Neural cell (in vitro differentiated cells): ENCODE measurements at regions not wholly inside any gene's neighbourhood (a gene's known extent, or its start where the extent isn't known, plus 50 kb on each side); places are given as distances from the start of the nearest gene placed in this dataset.

Experiments
- H2AFZ ChIP-seq: fragments of 200-600, 300-800 bp; sonication (generic), shearing (Covaris generic); 2 replicates; pipeline ENCODE4 v1.6.0; 2014; ENCODE audit warnings: low read depth, mild to moderate bottlenecking, antibody characterized with exemption, low read length, moderate library complexity
- H3F3A ChIP-seq: fragments of 200-600 bp; shearing (Covaris generic); 2 replicates; pipeline ENCODE4 v1.6.1; 2016; ENCODE audit warnings: mild to moderate bottlenecking, moderate library complexity, mixed read lengths, antibody characterized with exemption, low read length; ENCODE audit not compliant: insufficient read depth, poor library complexity, severe bottlenecking
- H3K27ac ChIP-seq: fragments of 200-600, 300-800 bp; sonication (generic), shearing (Covaris generic); 2 replicates; pipeline ENCODE4 v1.5.1; 2014; ENCODE audit warnings: mild to moderate bottlenecking, low read length, moderate library complexity
- H3K27me3 ChIP-seq: fragments of 300-800, 200-600 bp; sonication (generic), shearing (Covaris generic); 2 replicates; pipeline ENCODE4 v1.6.0; 2014; ENCODE audit warnings: mild to moderate bottlenecking, low read depth, low read length, moderate library complexity; ENCODE audit not compliant: insufficient read depth
- H3K36me3 ChIP-seq: fragments of 300-800, 200-600 bp; sonication (generic), shearing (Covaris generic); 2 replicates; pipeline ENCODE4 v1.5.1; 2014; ENCODE audit warnings: mild to moderate bottlenecking, antibody characterized with exemption, low read length, moderate library complexity; ENCODE audit not compliant: insufficient read depth
- H3K4me2 ChIP-seq: fragments of 300-800, 200-600 bp; sonication (generic), shearing (Covaris generic); 2 replicates; pipeline ENCODE4 v1.6.0; 2014; ENCODE audit warnings: mild to moderate bottlenecking, low read length
- H3K4me3 ChIP-seq: fragments of 300-800, 200-600 bp; sonication (generic), shearing (Covaris generic); 2 replicates; pipeline ENCODE4 v1.5.1; 2014; ENCODE audit warnings: mild to moderate bottlenecking, low read length, moderate library complexity
- H3K79me2 ChIP-seq: fragments of 200-600 bp; shearing (Covaris generic); replicated peaks from 2 replicates; pipeline ENCODE4 v1.6.0; 2014; ENCODE audit warnings: mild to moderate bottlenecking, low read length, moderate library complexity; ENCODE audit not compliant: insufficient read depth
- H3K9ac ChIP-seq: fragments of 300-800, 200-600 bp; sonication (generic), shearing (Covaris generic); 2 replicates; pipeline ENCODE4 v1.6.1; 2016; ENCODE audit warnings: mild to moderate bottlenecking, low read length, mixed read lengths
- H3K9me2 ChIP-seq: fragments of 200-600 bp; shearing (Covaris generic); 2 replicates; pipeline ENCODE4 v1.6.1; 2016; ENCODE audit warnings: mild to moderate bottlenecking, low read length, mixed read lengths; ENCODE audit not compliant: insufficient read depth
- H3K9me3 ChIP-seq: fragments of 200-600, 300-800 bp; sonication (generic), shearing (Covaris generic); 2 replicates; pipeline ENCODE4 v1.6.1; 2016; ENCODE audit warnings: mild to moderate bottlenecking, mixed run types, low read length, moderate library complexity, mixed read lengths
- H4K20me1 ChIP-seq: fragments of 200-600 bp; shearing (Covaris generic); 2 replicates; pipeline ENCODE4 v1.6.1; 2016; ENCODE audit warnings: mild to moderate bottlenecking, mixed run types; ENCODE audit not compliant: insufficient read depth
- POLR2AphosphoS5 ChIP-seq: IDR thresholded peaks from 2 replicates; pipeline ENCODE4 v1.6.1; 2012
- RAD21 ChIP-seq: fragments of 450-650 bp; conservative IDR thresholded peaks from 2 replicates; pipeline ENCODE4 v1.6.1; 2014; ENCODE audit warnings: antibody characterized with exemption, mild to moderate bottlenecking, moderate library complexity
- TAF1 ChIP-seq: IDR thresholded peaks from 2 replicates; pipeline ENCODE4 v1.6.1; 2012; ENCODE audit warnings: low read depth
- TF ChIP-seq, protein P1 (sequence below): fragments of 450-650 bp; IDR thresholded peaks from 2 replicates; pipeline ENCODE4 v1.5.1; 2014; ENCODE audit warnings: antibody characterized with exemption, mild to moderate bottlenecking, moderate library complexity; ENCODE audit not compliant: poor library complexity, severe bottlenecking
- TF ChIP-seq, protein P2 (sequence below): IDR thresholded peaks from 2 replicates; pipeline ENCODE4 v1.6.1; 2012; ENCODE audit warnings: borderline replicate concordance

DNA sequence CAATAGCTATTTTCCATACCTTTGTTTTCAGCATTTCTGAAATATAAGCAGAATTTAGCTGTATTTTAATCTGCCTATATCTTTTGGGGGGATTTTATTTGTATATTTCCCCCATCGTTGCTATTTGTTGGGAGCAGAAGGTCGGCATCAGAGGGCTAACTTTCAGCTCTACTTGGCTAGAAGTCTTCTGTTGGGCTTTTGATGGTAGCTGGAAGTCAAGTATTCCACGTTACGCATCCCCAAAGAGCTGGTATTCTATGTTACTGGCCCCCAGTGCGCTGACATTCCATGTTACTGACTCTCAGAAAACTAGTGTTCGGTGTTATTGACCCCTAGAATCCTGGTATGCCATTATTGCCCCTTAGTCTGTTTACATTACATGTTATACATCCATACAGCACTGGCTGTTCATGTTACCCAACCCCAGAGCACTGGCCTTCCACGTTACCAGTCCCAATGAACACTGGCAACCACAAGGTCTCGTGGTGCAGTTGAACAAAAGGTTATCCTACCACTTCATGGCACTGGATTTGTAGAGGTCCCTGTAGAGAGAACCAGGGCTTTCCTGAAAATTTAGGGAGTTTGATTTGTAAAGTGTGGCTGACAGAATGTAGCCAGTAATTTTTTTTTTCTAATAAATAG is 278.1 kb upstream of the CD180 start:
- H3K9me2 ChIP-seq, result no peaks in the 10 kb centered on the region
- H4K20me1 ChIP-seq, result no peaks in the 10 kb centered on the region
- H3K36me3 ChIP-seq, result no peaks in the 10 kb centered on the region
- no peak overlapping the region for H3K27ac ChIP-seq
- no peak overlapping the region for H3K4me3 ChIP-seq
- no peak for TF ChIP-seq RAD21
- TF ChIP-seq, protein P1, sequence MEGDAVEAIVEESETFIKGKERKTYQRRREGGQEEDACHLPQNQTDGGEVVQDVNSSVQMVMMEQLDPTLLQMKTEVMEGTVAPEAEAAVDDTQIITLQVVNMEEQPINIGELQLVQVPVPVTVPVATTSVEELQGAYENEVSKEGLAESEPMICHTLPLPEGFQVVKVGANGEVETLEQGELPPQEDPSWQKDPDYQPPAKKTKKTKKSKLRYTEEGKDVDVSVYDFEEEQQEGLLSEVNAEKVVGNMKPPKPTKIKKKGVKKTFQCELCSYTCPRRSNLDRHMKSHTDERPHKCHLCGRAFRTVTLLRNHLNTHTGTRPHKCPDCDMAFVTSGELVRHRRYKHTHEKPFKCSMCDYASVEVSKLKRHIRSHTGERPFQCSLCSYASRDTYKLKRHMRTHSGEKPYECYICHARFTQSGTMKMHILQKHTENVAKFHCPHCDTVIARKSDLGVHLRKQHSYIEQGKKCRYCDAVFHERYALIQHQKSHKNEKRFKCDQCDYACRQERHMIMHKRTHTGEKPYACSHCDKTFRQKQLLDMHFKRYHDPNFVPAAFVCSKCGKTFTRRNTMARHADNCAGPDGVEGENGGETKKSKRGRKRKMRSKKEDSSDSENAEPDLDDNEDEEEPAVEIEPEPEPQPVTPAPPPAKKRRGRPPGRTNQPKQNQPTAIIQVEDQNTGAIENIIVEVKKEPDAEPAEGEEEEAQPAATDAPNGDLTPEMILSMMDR, result no peak
- TF ChIP-seq TAF1, result no peak
- H3F3A ChIP-seq, result no peaks in the 10 kb centered on the region
- no peaks in the 10 kb centered on the region for H3K27me3 ChIP-seq
- no peaks in the 10 kb centered on the region for H3K79me2 ChIP-seq
- no peak overlapping the region for H3K4me2 ChIP-seq
- H3K9me3 ChIP-seq, result no peaks in the 10 kb centered on the region
- H3K9ac ChIP-seq, result no peak overlapping the region
- no peak overlapping the region for H2AFZ ChIP-seq

DNA sequence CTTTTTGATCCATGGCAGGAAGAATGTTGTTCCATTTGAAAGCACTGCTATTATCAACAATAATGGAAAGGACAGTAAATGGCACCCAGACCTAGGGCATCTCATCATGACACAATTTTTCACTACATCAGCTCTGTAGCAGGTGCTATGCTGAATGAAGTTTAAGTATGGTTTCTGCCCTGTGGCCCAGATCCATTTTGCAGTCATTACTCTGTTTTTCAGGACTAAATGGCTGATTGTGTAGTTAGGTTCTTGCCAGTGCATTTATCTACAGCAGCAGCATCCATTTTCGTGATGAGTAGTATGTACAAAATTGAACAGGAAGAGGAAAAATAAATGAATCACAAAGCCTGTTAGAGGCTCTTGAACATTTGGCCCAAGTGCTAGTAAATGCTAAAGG is 270.5 kb upstream of the CD180 start:
- no peak overlapping the region for H3K27ac ChIP-seq
- no peak overlapping the region for H3K9ac ChIP-seq
- H3K27me3 ChIP-seq, result no peaks in the 10 kb centered on the region
- no peaks in the 10 kb centered on the region for H3K9me2 ChIP-seq
- peak; percentile 85 for TF ChIP-seq POLR2AphosphoS5
- TF ChIP-seq, protein P2, sequence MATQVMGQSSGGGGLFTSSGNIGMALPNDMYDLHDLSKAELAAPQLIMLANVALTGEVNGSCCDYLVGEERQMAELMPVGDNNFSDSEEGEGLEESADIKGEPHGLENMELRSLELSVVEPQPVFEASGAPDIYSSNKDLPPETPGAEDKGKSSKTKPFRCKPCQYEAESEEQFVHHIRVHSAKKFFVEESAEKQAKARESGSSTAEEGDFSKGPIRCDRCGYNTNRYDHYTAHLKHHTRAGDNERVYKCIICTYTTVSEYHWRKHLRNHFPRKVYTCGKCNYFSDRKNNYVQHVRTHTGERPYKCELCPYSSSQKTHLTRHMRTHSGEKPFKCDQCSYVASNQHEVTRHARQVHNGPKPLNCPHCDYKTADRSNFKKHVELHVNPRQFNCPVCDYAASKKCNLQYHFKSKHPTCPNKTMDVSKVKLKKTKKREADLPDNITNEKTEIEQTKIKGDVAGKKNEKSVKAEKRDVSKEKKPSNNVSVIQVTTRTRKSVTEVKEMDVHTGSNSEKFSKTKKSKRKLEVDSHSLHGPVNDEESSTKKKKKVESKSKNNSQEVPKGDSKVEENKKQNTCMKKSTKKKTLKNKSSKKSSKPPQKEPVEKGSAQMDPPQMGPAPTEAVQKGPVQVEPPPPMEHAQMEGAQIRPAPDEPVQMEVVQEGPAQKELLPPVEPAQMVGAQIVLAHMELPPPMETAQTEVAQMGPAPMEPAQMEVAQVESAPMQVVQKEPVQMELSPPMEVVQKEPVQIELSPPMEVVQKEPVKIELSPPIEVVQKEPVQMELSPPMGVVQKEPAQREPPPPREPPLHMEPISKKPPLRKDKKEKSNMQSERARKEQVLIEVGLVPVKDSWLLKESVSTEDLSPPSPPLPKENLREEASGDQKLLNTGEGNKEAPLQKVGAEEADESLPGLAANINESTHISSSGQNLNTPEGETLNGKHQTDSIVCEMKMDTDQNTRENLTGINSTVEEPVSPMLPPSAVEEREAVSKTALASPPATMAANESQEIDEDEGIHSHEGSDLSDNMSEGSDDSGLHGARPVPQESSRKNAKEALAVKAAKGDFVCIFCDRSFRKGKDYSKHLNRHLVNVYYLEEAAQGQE, result peak; percentile 35
- TF ChIP-seq, protein P1, result no peak
- TF ChIP-seq TAF1, result no peak
- H3K9me3 ChIP-seq, result no peaks in the 10 kb centered on the region
- no peak overlapping the region for H3K4me2 ChIP-seq
- no peak overlapping the region for H3K4me3 ChIP-seq
- no peak overlapping the region for H2AFZ ChIP-seq
- H3K36me3 ChIP-seq, result no peaks in the 10 kb centered on the region
- no peaks in the 10 kb centered on the region for H3K79me2 ChIP-seq
- H3F3A ChIP-seq, result no peaks in the 10 kb centered on the region
- no peaks in the 10 kb centered on the region for H4K20me1 ChIP-seq
